ENCODE measurements at regions not wholly inside any gene's neighbourhood (a gene's known extent, or its start where the extent isn't known, plus 50 kb on each side); places are given as distances from the start of the nearest gene placed in this dataset.

DNA sequence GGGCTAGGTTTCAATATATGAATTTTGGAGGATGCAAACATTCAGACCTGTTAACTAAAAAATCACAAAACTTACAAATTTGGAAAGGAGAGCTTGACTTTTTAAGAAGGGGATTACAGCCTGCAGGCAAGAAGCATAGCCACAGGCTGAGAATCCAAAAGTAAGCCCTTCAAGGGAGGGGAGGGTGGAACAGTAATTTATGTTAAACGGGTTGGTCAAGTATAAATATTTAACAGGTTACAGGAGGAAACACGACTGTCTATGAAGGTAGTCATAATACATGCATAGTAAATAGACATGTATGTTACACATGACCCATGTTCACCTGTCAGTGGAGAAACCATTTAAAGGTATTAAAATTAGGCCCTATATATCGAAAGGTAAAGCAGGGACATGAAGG is 261.1 kb upstream of the RGS18 start:
- TF ChIP-seq, protein P1, sequence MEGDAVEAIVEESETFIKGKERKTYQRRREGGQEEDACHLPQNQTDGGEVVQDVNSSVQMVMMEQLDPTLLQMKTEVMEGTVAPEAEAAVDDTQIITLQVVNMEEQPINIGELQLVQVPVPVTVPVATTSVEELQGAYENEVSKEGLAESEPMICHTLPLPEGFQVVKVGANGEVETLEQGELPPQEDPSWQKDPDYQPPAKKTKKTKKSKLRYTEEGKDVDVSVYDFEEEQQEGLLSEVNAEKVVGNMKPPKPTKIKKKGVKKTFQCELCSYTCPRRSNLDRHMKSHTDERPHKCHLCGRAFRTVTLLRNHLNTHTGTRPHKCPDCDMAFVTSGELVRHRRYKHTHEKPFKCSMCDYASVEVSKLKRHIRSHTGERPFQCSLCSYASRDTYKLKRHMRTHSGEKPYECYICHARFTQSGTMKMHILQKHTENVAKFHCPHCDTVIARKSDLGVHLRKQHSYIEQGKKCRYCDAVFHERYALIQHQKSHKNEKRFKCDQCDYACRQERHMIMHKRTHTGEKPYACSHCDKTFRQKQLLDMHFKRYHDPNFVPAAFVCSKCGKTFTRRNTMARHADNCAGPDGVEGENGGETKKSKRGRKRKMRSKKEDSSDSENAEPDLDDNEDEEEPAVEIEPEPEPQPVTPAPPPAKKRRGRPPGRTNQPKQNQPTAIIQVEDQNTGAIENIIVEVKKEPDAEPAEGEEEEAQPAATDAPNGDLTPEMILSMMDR (IDR thresholded peaks at IDR 0.05): no peak
- TF ChIP-seq POLR2AphosphoS5 (IDR thresholded peaks at IDR 0.05) (no peak), POLR2A (IDR thresholded peaks at IDR 0.05) (no peak)
